ENCODE measurements at regions not wholly inside any gene's neighbourhood (a gene's known extent, or its start where the extent isn't known, plus 50 kb on each side); places are given as distances from the start of the nearest gene placed in this dataset.

DNA sequence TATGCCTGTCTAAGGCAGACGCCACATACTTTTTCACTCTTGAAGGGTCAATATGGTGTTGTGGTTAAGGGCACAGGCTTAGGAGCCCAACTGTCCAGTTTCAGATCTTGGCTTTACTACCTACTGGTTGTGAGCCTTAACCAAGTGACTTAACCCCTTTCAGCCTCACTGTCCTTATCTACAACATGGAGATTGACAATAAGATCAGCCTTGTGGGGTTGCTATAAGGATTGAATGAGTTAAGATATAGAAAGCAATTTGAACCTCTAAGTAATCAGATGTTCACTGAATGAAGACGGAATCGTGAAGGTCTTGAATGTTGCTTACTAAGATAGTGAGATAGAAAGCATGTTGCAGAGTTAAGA is 121.3 kb upstream of the JUN start:
- intact Hi-C loops (cut with DNase I; ENCODE audit: low total_unique reads), result loop anchor here (10.0 kb wide), 1 partner anchor 120 kb away; the partner anchor contains the start of gene JUN
- no peak overlapping the region for H3K4me3 ChIP-seq
- TF ChIP-seq POLR2A (IDR thresholded peaks at IDR 0.05), result no peak
- TF ChIP-seq, protein P1, sequence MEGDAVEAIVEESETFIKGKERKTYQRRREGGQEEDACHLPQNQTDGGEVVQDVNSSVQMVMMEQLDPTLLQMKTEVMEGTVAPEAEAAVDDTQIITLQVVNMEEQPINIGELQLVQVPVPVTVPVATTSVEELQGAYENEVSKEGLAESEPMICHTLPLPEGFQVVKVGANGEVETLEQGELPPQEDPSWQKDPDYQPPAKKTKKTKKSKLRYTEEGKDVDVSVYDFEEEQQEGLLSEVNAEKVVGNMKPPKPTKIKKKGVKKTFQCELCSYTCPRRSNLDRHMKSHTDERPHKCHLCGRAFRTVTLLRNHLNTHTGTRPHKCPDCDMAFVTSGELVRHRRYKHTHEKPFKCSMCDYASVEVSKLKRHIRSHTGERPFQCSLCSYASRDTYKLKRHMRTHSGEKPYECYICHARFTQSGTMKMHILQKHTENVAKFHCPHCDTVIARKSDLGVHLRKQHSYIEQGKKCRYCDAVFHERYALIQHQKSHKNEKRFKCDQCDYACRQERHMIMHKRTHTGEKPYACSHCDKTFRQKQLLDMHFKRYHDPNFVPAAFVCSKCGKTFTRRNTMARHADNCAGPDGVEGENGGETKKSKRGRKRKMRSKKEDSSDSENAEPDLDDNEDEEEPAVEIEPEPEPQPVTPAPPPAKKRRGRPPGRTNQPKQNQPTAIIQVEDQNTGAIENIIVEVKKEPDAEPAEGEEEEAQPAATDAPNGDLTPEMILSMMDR (IDR thresholded peaks at IDR 0.05), result no peak
- no peaks in the 10 kb centered on the region for H3K36me3 ChIP-seq
- no peaks in the 10 kb centered on the region for H3K9me3 ChIP-seq
- no peaks in the 10 kb centered on the region for H3K27me3 ChIP-seq
- H3K4me1 ChIP-seq, result no peaks in the 10 kb centered on the region
- DNase-seq, result no peak
- peak overlapping the region; percentile 97 to 98 for H3K27ac ChIP-seq

DNA sequence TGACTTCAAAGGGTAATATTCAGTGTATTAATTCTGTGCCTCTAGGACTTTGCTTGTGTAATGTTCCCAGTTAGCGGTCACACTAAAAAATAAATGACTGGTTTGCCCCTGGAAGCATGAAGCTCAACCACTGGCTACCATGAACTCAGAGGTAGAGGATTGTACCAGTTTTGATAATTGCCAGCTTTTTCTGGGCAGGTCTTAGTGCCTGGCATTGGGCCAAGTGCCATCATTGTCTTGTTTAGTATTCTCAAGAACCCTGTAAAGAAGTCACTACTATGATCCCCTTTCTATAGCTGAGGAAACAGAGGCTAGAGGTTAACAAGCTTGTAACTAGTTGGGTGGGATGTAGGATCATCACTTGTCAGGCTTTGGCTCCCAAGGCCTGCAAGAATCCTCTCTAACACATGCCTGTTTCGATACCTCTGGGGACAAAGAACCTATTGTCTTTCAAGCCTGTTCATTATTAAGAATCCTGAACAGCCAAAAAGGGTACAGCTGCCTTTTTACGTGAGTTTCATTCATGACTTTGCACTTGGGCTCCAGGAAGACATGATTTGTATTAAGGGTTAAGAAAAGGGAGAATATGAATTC is 121.9 kb upstream of the JUN start:
- TF ChIP-seq, protein P1 (IDR thresholded peaks at IDR 0.05), result no peak
- TF ChIP-seq POLR2A (IDR thresholded peaks at IDR 0.05), result no peak
- intact Hi-C loops (cut with DNase I; ENCODE audit: low total_unique reads), result loop anchor here (10.0 kb wide), 1 partner anchor 121 kb away; the partner anchor contains the start of gene JUN
- H3K27me3 ChIP-seq, result no peaks in the 10 kb centered on the region
- no peaks in the 10 kb centered on the region for H3K36me3 ChIP-seq
- no peak overlapping the region for H3K27ac ChIP-seq
- H3K4me3 ChIP-seq, result no peak overlapping the region
- no peaks in the 10 kb centered on the region for H3K4me1 ChIP-seq
- DNase-seq, result peak in 1 of 2 donors; percentile 33
- no peaks in the 10 kb centered on the region for H3K9me3 ChIP-seq

DNA sequence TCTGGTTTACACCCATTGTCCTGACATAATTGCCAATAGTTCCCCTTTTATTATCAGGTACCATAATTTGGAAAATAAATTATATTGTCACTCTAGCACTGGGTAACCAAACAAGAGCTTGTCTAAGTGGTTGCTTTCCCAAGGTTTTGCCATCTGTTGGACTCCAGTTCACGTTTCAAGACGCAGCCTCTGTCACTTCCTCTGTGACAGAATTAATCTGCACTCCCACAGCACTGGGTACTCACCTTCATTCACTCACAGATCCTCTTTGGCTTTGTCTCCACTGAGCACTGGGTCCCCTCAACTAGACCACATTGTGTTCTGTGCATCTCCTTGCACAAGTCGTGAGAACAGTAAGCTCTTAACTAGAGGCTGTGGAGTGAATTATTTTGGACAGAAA is 123.6 kb upstream of the JUN start:
- TF ChIP-seq, protein P1 (IDR thresholded peaks at IDR 0.05), result no peak
- TF ChIP-seq POLR2A (IDR thresholded peaks at IDR 0.05), result no peak
- H3K9me3 ChIP-seq, result no peaks in the 10 kb centered on the region
- no peaks in the 10 kb centered on the region for H3K36me3 ChIP-seq
- no peaks in the 10 kb centered on the region for H3K4me1 ChIP-seq
- no peaks in the 10 kb centered on the region for H3K27me3 ChIP-seq
- no peak overlapping the region for H3K27ac ChIP-seq
- H3K4me3 ChIP-seq, result no peak overlapping the region
- intact Hi-C loops (cut with DNase I; ENCODE audit: low total_unique reads), result loop anchor here (10.0 kb wide), 1 partner anchor 123 kb away; the partner anchor contains the start of gene JUN
- no peak for DNase-seq

DNA sequence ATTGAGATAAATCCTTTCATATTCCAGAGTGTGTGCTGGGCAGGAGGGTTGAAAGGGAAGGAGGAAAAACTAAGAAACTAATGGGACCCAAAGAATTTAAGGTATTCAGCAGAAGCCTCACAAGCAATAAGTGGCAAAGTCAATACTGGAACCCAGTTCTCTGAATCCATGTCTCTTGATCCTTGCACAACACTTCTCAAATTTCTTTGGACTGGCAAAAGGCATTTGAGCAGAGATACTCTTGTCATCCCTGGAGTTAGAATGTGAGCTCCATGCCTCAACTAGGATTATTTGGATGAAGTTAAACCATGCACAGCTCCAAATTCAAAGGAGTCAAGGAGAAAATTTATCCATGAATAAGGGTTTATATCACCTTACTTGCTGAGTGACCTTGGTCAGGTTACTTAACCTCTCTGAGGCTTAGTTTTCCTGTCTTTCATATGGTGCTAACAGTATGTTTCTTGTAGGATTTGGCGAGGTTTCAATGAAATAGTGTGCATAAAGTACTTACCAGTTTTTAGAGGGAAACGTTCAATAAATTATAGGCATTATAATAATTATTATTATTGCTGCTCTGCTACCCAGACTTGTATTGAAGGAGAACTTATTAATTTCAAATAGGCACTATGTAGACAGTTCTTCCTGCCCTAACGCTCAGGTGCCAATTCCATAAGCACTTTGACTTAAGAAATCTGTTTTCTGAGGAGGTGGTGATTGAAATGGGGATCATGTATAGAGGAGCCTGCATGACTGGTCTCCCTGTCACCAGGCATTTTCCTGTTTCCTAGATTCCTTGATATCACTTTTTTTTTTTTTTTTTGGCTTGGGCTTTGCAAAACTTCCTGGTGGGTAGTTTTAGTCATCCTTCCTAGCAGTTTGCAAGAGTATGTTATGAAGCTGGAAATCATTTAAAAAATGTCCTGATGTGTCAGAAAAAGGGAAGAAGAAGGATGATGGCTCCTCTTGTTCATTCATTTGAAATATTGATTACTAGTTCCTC is 125.0 kb upstream of the JUN start:
- Histone ChIP-seq H3K9me3 (no peaks in the 10 kb centered on the region), H3K4me1 (no peaks in the 10 kb centered on the region), H3K27ac (no peak overlapping the region), H3K36me3 (no peaks in the 10 kb centered on the region), H3K4me3 (no peak overlapping the region), H3K27me3 (no peaks in the 10 kb centered on the region)
- DNase-seq, result no peak
- TF ChIP-seq, protein P1 (IDR thresholded peaks at IDR 0.05), result no peak
- no peak for TF ChIP-seq POLR2A (IDR thresholded peaks at IDR 0.05)
- intact Hi-C loops (cut with DNase I; ENCODE audit: low total_unique reads), result loop anchor here (10.0 kb wide), 1 partner anchor 124 kb away; the partner anchor contains the start of gene JUN

All from uterus (tissue), 3 donors.